Smooth muscle cell of the brain vasculature (primary cell): ENCODE measurements at regions not wholly inside any gene's neighbourhood (a gene's known extent, or its start where the extent isn't known, plus 50 kb on each side); places are given as distances from the start of the nearest gene placed in this dataset.
A peak's percentile ranks its signal among the peaks of the same experiment; 100 is the strongest.

ENCODE experiments used
- DNase-seq: peaks from one replicate; pipeline ENCODE4 v3.0.0-alpha.2; 2012; ENCODE audit warnings: low read depth, low spot score

DNA sequence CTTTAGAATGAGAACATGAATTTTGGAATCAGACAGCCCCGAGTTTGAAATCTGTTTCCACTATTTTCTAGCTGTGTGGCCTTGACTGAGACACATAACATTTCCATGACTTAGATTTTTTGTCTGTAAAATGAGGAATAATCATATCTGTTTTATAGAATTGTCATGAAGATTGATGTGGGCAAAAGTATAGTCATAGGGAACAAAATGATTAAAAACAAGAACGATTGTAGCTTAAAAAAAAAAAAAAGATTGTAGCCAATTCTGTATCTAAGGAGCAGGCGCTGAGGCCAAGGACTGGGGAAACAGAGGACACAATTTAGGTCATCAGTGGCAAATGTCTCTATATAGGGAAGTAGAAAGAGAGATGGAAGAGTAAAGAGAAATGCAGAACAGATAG lies 201.6 kb upstream of the C1QTNF7 start:
- DNase-seq, result no peak

- peak; percentile 81 for DNase-seq
Observed at GRCh38 chr4:15231265-15232091, 196.4 kb upstream of the C1QTNF7 start.

- DNase-seq, result peak; percentile 54
Observed at GRCh38 chr4:15232366-15233263, 195.2 kb upstream of the C1QTNF7 start.

- no peak for DNase-seq
Observed at GRCh38 chr4:15233264-15233597, 194.6 kb upstream of the C1QTNF7 start.

DNA sequence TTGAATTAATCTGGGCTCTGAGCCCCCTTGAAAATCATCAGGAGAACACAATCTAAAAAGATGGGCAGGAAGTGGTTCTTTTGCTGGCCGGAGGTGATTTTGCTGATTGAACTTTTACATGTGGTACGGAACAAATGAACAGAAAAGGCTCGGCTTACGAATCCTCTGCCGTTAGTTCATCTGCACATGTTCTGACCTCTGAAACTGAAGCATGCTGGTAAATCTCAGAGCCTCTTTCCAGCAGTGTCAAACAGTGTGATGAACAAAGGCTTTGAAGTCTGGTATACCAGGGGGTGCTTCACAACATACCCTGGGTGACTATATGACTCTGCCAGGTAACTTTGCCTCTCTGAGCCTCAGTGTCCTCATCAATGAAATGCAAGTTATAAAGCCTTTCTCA lies 194.2 kb upstream of the C1QTNF7 start:
- no peak for DNase-seq

DNA sequence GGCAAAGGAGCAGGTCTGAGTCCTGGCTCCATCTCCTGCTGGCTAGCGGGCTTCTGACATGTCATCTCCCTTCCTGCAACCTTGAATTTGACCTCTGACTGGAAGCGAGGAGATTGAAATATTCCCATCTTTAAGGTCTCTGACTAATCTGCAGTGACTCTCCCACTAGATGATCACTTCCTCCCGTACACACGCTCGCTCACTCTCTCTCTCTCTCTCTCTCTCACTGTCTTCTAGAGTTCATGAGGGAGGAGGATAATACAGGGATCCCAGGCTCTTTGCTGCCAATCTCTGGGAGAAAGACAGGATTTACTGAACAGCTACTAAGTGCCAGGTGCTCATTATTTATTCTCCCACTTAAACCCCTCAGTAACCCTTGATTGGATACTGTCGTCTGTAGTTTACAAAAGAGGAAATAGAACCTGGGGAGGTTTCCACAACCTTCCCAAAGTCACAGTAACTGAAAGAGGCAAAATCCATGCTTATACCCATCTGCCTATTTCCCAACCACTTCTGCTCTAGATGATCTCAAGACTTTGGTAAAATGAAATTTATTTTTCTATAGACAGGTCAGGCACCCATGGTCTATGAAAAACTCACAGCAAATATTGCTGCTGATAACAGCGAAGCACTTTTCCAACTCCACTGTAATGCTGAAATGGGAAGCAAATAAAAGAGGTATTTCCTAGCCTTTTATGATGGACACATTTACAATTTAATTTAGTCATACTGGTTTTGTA lies 193.5 kb upstream of the C1QTNF7 start:
- DNase-seq, result no peak

GRCh38 chr4:15234856-15235126 lies 193.0 kb upstream of the C1QTNF7 start:
- DNase-seq, result no peak

DNA sequence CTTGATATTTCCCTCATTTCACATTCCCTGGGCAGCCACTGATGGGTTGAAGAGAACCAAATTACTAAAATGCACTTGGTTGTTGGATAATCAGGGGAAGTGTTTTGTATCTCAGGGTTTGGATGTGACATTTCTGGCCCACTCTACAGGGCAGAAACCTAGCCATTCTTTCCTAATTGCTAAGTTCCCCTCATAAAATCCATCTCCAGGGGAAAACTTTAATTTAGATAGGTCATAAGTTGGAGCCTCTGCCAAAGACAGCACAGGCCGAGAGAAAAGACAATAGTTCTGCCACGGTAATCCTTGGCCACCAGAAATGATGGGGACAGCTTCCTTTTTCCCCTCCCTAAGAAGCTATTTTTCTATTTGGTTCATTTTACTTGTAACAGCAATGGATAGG lies 192.7 kb upstream of the C1QTNF7 start:
- DNase-seq, result no peak

DNA sequence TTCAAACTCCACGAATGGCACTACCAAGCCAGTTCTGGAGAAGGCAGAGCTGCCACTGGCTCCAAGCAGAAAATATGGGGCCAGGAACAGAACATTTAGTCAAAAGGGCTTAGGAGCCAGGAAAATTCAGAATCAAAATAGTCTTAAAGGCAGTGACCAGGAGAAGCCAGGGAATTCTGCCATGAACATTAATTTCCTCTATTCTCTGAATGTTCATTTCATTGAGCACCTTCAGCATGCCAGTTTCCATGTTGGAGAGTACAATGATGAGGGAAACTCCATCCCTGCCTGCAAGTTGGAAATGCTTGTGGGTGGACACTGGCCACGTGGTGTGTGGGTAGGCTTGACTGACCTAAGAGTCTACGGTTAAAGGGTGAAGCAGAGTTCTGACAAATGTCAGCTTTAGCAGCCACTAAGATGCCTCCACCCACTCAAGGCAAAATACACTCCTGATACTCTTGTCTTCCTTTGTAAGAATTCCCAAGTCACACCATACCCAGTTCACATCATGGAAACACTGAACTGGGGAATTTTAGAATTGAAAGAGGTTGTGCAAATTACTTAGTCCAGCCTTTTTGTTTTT lies 190.1 kb upstream of the C1QTNF7 start:
- no peak for DNase-seq

- no peak for DNase-seq
Observed at GRCh38 chr4:15238720-15239119, 189.1 kb upstream of the C1QTNF7 start.

- DNase-seq, result no peak
Observed at GRCh38 chr4:15239866-15240265, 188.0 kb upstream of the C1QTNF7 start.

DNA sequence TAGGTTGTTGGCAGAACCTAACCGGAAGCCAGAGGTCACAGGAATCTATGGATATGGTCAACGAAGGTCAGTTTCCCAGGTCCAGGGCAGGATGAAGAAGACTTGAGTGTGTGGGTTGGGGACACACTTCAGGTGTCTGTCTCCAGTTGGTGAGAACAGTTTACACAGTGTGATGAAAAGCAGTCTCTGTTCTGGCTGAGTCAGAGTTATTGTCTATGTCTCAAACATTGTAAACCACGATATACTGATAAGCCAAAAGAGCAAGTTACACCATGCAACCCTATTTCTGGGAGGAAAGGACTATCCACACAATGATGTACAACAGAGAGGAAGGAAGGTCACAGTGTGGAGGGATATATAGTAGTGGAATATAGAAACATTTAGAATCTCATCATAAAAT lies 187.1 kb upstream of the C1QTNF7 start:
- no peak for DNase-seq

GRCh38 chr4:15242021-15242420 lies 185.8 kb upstream of the C1QTNF7 start:
- no peak for DNase-seq

DNA sequence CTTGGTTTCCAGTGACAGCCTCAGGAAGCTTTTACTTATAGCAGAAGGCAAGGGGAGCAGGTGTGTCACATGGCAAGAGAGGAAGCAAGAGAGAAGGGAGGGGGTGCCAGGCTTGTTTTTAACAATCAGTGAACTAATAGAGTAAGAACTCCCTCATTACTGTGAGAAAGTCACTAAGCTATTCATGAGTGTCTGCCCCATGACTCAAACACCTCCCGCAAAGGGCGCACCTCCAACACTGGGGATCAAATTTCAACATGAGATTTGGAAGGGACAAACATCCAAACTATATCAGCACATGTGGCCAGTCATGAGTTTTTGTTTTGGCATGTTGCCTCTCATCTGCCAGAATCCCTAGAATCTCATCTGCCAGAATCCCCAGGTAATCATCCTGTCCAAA lies 183.5 kb upstream of the C1QTNF7 start:
- no peak for DNase-seq

DNA sequence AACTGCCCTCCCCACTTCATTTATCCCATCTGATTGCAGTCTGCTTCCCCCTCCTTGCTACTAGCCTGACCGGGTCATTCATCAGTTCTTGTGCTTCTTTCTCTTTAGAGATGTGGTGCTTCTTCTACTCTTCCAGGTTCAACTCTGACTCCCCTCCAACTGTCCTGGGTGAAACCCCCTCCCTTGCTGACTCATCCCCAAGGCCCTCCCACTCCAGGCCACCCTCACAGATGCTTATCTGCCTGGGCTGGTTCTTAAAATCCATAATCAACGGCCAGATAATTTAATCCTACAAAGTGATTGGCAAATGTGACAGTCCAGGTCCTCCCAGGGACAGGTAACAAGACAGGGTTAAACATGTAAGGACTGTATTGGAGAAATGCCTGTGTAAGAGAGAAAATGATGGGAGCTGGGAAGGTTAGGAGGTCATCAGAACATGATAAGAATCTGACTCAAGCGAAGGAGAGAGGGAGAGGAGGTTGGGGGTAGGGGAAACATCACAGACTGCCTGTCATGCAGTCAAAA lies 182.8 kb upstream of the C1QTNF7 start:
- DNase-seq, result no peak

- no peak for DNase-seq
Observed at GRCh38 chr4:15250021-15250441, 177.8 kb upstream of the C1QTNF7 start.

GRCh38 chr4:15253349-15253748 lies 174.5 kb upstream of the C1QTNF7 start:
- no peak for DNase-seq

DNA sequence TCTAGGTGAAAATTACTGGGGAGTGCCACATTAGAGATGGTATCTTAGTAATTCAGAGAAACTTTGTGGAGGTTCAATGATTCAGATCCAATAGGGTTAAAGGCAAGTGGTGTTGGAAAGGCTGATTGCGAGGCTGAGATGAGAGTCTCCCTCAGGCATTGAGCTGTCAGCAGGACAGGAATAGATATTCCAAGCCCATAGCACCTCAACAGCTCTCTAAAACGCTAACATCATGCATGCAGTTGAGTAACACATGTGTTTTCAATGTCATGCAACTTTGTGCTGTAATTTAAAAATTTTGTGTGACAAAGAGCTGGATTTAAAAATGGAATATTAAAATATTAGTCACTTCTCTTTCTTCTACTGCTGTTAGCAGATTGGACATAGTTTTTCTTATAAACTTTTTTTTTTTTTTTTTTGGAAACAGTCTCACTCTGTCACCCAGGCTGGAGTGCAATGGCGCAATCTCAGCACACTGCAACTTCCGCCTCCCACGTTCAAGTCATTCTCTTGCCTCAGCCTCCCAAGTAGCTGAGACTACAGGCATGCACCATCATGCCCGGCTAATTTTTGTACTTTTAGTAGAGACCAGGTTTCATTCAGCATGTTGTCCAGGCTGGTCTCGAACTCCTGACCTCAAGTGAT lies 173.5 kb upstream of the C1QTNF7 start:
- DNase-seq, result no peak

GRCh38 chr4:15255537-15255936 lies 172.3 kb upstream of the C1QTNF7 start:
- no peak for DNase-seq

DNA sequence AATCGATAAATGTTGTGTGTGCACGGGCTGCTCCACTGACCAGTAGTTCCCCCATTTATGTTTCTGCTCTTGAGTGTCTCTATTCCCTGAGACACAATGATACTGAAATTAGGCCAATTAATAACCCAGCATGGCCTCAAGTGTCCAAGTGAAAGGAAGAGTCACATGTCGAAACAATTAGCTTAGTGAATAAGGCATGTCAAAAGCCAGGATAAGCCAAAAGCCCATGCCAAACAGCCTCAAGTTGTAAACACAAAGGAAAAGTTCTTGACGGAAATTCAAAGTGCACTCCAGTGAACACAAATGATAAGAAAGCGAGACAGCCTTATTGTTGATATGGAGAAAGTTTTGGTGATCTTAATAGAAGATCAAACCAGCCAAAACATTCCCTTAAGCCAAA lies 167.1 kb upstream of the C1QTNF7 start:
- DNase-seq, result no peak

DNA sequence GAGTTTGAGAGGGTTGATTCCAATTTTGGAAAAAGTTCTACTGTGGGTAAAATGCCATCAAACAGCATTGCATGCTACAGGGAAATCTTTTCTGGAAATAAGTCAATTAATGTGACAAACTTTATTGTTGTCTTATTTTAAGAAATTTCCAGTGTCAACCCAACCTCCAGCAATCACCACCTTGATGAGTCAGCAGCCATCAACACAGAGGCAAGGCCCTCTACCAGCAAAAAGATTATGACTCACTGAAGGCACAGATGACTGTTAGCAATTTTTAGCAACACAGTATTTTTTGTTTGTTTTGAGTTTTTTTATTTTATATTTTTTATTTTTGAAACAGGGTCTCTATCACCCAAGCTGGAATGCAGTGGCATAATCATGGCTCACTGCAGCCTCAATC lies 165.4 kb upstream of the C1QTNF7 start:
- no peak for DNase-seq
